GM10266 (cell line): ENCODE measurements at regions not wholly inside any gene's neighbourhood (a gene's known extent, or its start where the extent isn't known, plus 50 kb on each side); places are given as distances from the start of the nearest gene placed in this dataset.
"Not testable (repeated sequence)": the region's sequence is repeated elsewhere in the genome, so short reads cannot be mapped to it uniquely, and the experiment has no call there.

ENCODE experiments used
- DNase-seq: peaks from one replicate; pipeline ENCODE4 v3.0.0; 2012; ENCODE audit errors: extremely low spot score
- TF ChIP-seq, protein P1 (sequence below): IDR thresholded peaks from 2 replicates; pipeline ENCODE4 v1.5.1; 2012; ENCODE audit warnings: mild to moderate bottlenecking, low read depth; ENCODE audit not compliant: control insufficient read depth, insufficient read depth; ENCODE audit errors: missing control alignments

GRCh38 chr4:4655011-4655410, 113.2 kb upstream of the STX18 start:
- TF ChIP-seq, protein P1, sequence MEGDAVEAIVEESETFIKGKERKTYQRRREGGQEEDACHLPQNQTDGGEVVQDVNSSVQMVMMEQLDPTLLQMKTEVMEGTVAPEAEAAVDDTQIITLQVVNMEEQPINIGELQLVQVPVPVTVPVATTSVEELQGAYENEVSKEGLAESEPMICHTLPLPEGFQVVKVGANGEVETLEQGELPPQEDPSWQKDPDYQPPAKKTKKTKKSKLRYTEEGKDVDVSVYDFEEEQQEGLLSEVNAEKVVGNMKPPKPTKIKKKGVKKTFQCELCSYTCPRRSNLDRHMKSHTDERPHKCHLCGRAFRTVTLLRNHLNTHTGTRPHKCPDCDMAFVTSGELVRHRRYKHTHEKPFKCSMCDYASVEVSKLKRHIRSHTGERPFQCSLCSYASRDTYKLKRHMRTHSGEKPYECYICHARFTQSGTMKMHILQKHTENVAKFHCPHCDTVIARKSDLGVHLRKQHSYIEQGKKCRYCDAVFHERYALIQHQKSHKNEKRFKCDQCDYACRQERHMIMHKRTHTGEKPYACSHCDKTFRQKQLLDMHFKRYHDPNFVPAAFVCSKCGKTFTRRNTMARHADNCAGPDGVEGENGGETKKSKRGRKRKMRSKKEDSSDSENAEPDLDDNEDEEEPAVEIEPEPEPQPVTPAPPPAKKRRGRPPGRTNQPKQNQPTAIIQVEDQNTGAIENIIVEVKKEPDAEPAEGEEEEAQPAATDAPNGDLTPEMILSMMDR = no peak
- DNase-seq = no peak

DNA sequence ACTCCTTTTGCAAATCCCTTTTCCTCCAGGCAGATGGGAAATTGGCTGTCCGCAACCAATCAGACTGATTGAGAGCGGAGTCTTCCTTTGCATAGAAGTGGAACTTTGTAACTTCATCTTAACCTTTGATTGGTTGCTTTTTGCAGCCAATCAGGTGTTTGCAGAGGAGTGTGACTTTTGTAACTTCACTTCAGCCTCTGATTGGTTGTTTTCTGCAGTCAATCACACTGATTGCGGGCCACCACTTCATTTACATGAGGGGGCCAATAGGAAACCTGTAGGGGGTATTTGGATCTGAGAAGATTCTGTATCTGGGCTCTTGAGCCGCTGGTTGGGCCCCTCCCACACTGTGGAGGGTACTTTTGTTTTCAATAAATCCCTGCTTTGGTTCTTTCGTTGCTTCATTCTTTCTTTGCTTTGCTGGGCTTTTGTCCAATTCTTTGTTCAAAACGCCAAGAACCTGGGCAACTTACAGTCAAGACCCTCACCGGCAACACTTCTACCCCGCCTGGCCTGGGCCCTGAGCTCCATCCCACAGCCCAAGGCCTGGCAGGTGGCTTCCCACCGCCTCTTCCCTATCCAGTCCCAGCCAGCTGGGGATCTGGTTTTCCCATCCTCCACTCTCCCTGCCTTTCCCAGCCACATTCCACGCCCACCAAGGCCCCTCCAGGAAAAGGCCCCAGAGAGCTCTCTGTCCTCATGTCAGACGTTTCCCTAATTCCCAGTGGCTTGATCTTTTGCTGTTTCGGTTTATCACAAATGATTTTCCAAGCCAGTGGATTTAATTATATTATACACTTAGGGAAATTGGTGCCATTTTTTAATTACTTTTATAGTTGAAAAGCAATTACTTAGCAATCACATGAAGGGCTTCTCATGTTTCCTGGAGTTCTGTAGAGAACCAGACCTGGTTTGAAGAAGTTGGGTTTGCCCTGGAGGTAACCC, 110.2 kb upstream of the STX18 start:
- TF ChIP-seq, protein P1 = no peak
- no peak for DNase-seq

- DNase-seq = no peak
Observed at GRCh38 chr4:4647041-4647440, 105.2 kb upstream of the STX18 start.

GRCh38 chr4:4645743-4646142, 103.9 kb upstream of the STX18 start:
- TF ChIP-seq, protein P1 = no peak
- DNase-seq = no peak

More at GRCh38 chr4:4647041-4647440, 105.2 kb upstream of the STX18 start:
- TF ChIP-seq, protein P1 = no peak

DNA sequence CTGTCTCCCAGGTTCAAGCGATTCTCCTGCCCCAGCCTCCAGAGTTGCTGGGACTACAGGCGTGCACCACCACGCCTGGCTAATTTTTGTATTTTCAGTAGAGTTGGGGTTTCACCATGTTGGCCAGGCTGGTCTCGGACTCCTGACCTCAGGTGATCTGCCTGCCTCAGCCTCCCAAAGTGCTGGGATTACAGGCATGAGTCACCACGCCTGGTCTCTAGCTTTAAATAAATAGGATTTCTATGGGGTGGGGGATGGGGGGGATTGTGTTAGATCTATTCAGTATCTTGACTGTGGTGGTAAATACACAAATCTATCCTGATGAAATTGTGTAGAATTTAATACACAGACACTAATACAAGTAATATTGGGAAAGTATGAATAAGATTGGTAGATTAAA, 102.4 kb upstream of the STX18 start:
- not testable (repeated sequence) for DNase-seq

- not testable (repeated sequence) for DNase-seq
Observed at GRCh38 chr4:4643743-4644142, 101.9 kb upstream of the STX18 start.

GRCh38 chr4:4643306-4643705, 101.5 kb upstream of the STX18 start:
- DNase-seq = no peak
- TF ChIP-seq, protein P1 = no peak

- TF ChIP-seq, protein P1 = no peak
- no peak for DNase-seq
Observed at GRCh38 chr4:4642496-4643000, 100.7 kb upstream of the STX18 start.
